ENCODE measurements at regions not wholly inside any gene's neighbourhood (a gene's known extent, or its start where the extent isn't known, plus 50 kb on each side); places are given as distances from the start of the nearest gene placed in this dataset.

DNA sequence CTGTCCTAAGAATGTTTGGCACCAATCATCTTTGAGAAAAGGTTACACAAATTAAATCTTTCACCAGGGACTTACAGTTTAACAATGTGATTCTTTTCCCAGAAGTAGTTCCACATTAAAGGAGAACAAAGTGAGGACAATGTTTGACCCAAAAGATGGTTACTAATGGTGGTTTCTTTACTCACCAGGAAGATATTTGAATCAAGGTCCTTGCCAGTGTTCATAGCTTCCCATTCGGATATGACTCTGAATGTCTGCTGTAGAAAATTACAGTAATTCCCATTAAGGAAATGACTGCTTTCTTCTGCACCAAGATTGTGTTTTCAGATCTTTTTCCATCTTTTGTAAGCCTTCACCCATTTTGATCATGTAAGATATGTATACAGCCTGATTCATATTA is 114.6 kb upstream of the ADAMTSL1 start:
- no peak for DNase-seq

- DNase-seq, result no peak
These were observed 113.9 kb upstream of the ADAMTSL1 start for GRCh38 chr9:18360005-18360404.

DNA sequence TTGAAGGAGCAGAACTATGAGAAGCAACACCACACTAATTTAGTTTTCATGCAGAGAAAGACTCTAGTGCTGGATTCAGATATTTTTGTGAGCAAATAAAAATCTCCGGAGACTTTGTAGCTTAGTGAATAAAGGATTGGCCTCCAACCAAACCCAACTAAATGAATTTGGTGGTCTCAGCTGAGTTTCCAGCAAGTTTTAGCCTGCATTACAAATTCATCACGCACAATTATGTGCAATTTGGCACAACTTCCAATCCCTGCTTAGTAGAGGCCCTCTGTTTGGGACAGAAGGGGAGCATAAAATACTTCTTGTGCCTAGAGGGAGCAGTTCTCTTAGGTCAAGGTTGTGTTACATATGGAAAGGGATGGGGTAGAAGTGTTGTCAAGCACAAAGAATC is 112.3 kb upstream of the ADAMTSL1 start:
- DNase-seq, result no peak

DNA sequence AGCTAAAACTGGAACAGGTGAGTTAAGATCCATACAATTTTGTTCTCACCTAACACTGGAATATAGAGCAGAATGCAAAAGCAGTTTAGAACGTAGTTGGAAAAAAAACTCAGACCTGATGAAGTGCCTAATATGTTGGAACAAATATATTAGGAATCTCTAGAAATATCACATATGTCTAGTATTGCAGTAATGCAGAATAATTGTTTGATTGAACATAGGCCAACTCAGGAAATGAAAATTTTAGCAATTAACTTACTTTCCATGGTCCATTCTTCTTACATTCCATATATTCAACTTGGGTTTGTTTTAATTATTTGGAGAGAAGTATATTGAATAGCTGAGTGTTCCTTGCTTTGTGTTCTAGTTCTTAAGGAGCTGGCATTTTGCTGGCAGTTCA is 111.8 kb upstream of the ADAMTSL1 start:
- DNase-seq, result no peak

- no peak for DNase-seq
These were observed 110.9 kb upstream of the ADAMTSL1 start for GRCh38 chr9:18362901-18363685.

GRCh38 chr9:18365651-18366050 is 108.3 kb upstream of the ADAMTSL1 start:
- no peak for DNase-seq

- DNase-seq, result no peak
These were observed 107.8 kb upstream of the ADAMTSL1 start for GRCh38 chr9:18366184-18366583.

DNA sequence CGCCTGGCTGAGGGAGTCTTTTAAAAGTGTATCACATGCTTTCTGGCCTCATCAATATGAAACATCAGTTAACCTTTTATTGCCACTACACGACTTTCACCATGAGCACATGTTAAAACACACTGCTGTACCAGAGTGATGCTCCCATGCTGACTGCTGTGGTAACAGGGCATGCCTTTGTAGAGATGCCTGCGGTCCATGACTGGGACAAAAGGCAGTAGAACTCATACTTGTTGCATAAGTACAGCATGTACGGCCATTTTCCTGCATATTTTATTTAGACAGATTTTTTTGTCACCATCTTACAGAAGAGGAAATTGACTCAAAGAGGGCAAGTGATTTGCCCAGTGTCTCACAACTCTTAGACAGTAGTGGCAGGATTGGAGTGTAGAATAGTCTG is 105.7 kb upstream of the ADAMTSL1 start:
- DNase-seq, result no peak

DNA sequence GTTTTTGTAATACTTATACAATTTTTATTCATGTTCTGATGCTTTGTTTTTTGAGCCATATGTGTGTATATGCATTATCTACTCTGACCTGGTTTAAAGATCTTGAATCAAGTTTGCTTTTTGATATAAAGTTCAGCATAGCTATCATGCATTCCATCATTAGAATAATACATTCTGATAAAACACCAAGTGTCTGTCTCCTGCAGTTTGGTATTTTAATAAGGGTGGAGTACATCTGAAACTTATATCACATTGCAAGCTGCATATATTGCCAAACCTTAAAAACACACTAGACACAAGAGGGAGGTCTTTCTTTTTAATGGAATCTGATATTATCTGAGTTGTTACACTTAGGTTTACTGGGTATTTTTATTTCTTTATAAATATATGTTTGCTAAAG is 102.8 kb upstream of the ADAMTSL1 start:
- DNase-seq, result no peak

DNA sequence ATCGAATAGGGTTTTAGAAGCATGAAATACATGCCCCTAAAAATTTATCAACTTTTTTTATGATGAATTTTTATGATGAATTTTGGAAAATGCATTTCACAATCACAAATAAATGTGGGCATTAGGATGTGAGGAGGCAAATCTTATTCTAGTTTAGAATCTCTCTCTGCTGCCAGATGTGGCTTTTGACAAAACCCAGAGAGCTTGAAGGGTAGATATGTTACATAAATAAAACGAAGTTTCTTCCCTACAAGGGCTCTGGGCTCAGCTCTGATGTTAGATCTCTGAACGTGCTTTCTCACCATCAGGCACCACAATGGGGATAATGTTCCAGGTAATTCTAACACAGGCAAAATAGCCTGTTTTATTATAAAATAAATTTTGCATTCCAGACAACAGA is 102.3 kb upstream of the ADAMTSL1 start:
- DNase-seq, result no peak

DNA sequence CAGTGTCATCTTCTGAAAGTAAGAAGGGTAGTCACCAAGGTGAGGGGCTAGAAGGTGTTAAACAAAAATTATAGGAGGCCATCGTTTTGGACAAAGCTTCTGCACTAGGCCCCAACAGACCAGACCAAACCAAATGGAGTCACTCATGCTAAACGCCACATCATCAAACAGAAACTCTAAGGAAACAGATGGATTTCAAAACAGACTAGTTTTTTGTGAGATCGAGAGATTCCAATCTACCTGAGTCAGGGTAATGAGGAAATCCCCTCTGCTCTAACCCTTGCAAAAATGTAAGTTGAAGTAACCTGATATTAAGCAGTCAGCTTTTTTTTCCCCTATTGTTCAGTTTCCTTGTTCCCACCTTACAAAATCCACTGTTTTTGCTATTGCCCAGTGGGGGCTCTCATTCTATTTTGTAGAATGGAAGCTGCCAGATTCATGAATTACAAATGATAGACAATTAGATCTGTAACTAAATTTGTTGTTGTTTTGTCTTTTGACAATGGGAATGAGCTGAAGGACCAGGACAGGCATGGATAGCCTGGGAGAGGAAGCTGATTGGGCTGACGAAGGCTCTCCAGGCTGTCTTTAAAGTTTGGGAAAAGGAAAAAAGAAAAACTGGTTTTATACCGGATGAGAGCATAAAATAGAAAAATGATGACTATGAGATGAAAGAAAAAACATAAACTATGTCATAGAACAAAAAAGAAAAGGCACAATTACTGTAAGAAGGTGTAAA is 94.7 kb upstream of the ADAMTSL1 start:
- no peak for DNase-seq

GRCh38 chr9:18382243-18382642 is 91.7 kb upstream of the ADAMTSL1 start:
- DNase-seq, result no peak

DNA sequence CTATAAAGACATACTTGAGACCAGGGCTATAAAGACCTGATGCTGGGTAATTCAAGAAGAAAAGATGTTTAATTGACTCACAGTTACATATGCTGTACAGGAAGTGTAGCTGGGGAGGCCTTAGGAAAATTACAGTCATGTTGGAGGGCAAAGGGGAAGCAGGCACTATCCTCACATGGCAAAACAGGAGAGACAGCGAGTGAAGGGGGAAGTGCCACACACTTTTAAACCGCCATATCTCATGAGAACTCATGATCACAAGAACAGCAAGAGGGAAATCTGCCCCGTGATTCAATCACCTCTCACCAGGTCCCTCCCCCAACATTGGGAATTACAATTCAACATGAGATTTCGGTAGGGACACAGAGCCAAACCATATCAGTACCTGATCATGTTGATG is 89.9 kb upstream of the ADAMTSL1 start:
- DNase-seq, result no peak

- DNase-seq, result no peak
These were observed 88.1 kb upstream of the ADAMTSL1 start for GRCh38 chr9:18385696-18386490.

- DNase-seq, result no peak
These were observed 83.6 kb upstream of the ADAMTSL1 start for GRCh38 chr9:18390393-18390792.

- DNase-seq, result peak; percentile 29
These were observed 80.4 kb upstream of the ADAMTSL1 start for GRCh38 chr9:18393340-18394130.

- no peak for DNase-seq
These were observed 79.1 kb upstream of the ADAMTSL1 start for GRCh38 chr9:18394847-18395351.

DNA sequence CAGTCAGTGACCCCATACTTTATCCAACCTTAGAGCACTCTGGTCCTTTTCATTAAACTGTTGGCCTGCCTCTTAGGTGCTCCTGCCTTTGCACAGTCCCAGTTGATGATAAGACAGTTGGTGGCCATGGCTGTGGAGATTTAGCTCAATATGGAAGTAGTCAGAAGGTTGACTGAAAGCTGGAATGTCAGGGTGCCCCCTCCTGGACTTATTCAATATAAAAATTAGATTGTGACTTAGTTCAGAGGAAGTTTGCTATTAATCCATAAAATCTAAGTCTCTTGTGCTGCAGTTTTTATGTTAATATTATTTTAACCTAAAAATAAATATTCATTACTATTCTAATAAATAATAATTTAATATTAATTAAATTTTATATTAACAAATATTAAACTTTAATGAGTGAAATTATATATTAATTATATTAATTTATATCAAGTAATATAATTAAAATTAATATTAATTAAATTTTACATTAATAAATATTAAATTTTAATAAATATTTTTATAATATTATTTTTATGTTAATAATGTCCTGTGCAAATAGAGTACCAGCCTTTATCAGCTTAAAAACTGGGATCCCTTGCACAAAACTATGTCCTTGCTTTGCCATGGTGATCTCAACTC is 77.7 kb upstream of the ADAMTSL1 start:
- no peak for DNase-seq

DNA sequence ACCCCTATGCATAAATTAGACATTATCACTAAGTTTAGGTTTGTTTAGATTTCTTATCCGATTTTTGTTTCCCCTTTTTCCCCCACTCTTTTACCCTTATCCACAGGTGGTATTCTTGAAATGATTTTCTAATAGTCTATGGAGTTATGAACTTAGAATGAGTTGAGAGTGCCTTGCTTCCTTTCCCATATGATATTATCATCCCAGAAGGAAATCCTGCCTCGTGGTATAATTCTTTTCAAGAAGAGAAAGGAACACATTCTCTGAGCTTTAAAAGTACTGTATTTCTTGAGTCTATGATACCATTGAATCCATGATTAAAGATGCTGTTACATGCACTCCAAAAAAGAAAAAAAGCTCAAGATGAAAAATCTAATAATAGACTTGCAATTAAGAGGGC is 76.9 kb upstream of the ADAMTSL1 start:
- DNase-seq, result no peak

GRCh38 chr9:18398038-18398437 is 75.9 kb upstream of the ADAMTSL1 start:
- no peak for DNase-seq

DNA sequence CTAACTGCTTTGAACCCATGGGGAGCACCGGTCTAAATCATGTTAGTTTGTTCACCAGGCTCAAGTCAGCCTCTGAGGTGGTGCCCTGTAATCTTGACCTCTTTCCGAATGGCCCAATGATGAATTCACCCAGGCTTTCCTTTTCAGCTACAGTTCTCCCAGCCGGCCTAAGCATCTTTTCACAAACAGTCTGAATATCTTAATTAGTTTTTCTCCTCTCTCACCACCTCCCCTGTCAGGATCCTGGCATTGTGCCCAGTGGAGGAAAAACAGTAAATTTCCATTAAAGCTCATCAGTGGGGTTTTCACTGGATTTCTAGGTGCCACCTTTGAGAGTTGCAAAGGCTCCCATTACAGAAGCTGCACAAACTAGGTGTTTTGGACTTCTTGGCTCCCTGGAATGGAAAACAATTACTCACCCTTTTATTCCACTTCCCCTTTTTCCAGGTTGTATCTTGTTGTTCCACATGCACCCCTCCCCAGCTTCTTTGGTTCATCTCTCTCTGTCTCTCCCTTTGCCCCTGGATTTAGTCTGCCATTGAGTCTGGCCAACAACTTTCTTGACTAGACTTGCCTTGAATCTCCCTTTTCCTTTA is 69.4 kb upstream of the ADAMTSL1 start:
- DNase-seq, result no peak

DNA sequence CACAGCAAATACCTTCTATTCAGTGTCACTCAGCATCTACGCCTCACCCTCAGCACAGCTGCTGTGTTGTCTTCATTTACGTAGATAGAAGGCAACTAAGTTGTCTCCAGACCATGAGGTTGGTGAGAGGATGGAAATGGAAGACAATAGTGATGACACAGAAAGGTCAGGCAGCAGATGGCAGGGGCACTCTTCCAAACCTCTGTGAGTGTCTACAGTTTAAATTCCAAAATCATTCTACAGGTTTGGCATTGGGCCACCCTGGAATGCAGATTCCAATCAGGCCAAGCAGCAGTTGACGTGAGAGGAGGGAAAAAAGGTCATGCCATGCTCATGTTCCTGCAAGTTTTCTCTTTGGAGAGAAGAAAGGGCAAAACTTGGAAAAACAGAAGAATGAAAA is 68.7 kb upstream of the ADAMTSL1 start:
- no peak for DNase-seq

Data from right hindlimb (tissue), 1 donor.